ENCODE measurements at regions not wholly inside any gene's neighbourhood (a gene's known extent, or its start where the extent isn't known, plus 50 kb on each side); places are given as distances from the start of the nearest gene placed in this dataset.

- DNase-seq: no peak
Measured at GRCh38 chr12:59196989-59197388, 276.7 kb upstream of the LRIG3 start.

DNA sequence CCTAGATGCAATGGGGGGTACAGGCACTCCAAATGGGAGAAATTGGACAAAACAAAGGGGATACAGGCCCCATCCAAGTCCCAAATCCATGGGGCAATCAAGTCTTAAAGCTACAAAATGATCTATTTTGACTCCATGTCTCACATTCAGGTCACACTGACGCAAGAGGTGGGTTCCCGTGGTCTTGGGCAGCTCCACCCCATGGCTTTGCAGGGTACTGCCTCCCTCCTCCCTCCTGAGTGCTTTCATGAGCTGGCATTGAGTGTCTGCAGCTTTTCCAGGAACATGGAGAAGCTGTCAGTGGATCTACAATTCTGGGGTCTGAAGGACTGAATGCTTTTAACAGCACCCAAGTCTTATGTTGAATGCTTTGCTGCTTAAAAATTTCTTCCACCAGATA is 274.5 kb upstream of the LRIG3 start:
- no peak for DNase-seq

GRCh38 chr12:59193476-59194050 is 273.3 kb upstream of the LRIG3 start:
- no peak for DNase-seq

DNA sequence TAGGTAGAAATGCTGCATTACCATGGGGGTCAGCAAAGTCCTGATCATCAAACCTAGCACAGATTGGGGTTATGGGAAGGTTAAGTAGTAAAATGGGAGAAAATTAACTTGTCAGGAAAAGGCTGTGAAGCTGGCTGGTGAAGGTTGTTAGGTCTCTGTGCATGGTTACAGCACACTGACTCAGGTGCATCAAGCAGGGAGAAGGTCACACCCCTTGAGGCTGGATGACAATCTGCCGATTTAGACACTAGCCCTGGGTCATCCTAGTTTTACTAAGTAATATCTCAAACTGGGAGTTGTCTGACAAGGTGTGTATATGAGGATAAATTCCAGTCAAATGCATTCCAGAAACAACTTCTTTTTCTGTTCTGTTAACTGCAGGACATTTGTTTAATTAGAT is 271.1 kb upstream of the LRIG3 start:
- DNase-seq: no peak

- no peak for DNase-seq
Measured at GRCh38 chr12:59186451-59186850, 266.1 kb upstream of the LRIG3 start.

DNA sequence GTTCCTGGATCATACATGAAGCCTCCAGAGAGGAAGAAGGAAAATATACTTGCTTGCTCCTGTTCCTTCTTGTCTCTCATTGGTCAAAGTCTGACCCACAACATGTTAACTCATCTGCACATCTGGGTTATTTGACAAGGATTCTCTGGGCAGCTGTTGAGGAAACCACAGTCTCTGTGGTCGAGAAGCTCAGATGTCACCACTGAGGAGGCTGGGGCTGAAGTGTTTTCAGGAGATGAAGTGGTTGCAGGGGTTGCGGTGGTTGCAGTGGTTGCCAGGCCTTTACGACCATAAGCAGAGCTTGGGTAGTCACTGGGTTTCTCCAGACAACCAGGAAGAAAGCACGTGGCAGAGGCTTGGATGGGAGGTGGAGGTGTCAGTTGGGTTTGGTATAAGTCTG is 265.0 kb upstream of the LRIG3 start:
- DNase-seq: no peak

DNA sequence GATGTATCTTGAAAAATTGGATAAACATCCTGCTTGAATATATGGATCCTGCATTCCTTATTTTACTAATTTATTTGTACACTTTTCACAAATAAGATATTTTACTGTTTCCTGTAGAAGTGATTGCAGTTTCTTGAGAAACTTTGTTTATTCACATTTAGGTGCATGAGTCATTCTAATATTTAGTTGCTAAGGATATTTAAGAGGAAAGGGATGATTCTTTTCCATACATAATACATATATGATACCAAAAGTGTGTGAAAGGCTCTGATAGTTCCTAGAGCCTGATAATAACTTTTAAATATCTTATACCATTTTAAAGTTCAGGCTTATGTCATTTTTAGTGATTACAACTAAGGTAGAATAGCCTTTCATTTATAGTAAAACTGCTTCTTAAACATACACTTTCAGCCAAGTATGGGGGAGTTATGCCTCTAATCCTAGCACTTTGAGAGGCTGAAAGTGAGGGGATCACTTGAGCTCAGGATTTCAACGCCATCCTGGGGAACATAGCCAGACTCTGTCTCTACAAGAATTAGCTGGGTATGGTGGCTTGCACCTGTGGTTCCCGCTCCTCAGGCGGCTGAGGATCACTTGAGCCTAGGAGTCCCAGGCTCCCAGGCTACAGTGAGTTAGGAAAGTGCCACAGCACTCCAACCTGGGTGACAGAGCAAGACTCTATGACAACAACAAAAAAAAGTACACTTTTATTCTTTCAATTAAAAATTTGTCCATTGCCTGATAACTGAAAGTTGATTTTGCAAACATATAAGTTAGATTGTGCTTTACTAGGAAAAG is 262.6 kb upstream of the LRIG3 start:
- no peak for DNase-seq

- DNase-seq: no peak
Measured at GRCh38 chr12:59182191-59182590, 261.9 kb upstream of the LRIG3 start.

DNA sequence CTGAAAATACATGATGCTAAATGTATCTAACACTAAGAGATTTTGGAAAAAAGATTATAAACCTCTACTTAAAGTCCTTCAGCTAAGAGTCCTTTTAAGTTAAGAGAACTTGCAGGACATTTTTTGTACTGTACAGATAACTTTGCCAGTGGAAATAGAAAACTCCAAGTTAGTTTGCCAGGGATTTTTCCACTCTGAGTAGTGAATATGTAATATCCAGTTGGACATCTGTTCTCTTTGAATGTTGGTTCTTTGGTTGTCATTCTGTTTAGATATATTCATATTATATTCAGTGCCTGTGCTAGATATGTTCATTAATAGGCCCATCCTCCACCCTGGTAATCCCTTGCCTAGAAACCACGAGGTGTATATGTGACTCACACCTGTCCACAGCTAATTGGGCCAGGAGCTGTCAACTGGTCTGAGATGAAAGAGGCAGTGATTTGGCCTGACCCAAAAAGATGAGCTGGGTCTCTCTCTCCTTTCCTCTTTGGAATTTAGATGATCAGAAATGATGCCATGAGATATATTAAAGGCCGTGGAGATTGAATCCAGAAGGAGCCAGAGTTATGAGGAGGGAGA is 261.0 kb upstream of the LRIG3 start:
- DNase-seq: no peak

GRCh38 chr12:59179231-59179630 is 258.9 kb upstream of the LRIG3 start:
- DNase-seq: no peak

DNA sequence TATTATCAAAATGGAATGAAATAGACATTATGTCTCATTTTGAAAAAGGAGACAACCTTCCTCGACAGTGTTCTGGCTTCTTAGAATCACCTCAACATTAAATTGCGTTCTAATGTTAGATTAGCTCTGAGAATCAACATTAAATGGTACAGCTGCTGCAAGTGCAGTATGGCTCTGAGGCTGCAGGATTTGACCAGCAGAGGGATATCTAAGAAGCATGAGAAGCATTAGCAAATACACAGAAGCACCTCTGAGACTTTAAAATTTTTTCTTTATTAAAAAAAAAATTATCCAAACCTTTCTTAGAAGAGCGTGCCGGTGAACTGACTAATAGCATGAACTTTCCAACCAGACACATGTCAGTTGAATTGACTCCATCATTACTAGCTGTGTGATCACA is 253.4 kb upstream of the LRIG3 start:
- DNase-seq: no peak

GRCh38 chr12:59168647-59169046 is 248.3 kb upstream of the LRIG3 start:
- DNase-seq: peak; percentile 5

DNA sequence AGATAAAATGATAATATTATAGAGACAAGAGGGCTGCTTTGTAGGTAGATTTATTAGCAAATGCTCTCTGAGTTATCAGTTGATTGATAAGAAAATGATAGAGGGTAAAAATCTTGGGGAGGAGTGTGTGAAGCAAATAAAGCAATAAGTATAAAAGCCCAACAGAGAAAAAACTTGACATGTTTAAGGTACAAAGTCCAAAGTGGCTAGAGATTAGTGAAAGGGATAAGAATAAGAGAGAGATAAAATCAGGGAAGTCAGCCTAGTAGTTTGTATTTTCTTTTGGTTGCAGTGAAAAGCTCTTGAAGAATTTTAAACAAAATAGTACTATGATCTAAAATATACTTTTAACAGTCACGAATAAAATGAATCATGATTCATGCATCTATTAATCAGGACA is 246.2 kb upstream of the LRIG3 start:
- no peak for DNase-seq

GRCh38 chr12:59164991-59165718 is 244.9 kb upstream of the LRIG3 start:
- DNase-seq: peak; percentile 26

DNA sequence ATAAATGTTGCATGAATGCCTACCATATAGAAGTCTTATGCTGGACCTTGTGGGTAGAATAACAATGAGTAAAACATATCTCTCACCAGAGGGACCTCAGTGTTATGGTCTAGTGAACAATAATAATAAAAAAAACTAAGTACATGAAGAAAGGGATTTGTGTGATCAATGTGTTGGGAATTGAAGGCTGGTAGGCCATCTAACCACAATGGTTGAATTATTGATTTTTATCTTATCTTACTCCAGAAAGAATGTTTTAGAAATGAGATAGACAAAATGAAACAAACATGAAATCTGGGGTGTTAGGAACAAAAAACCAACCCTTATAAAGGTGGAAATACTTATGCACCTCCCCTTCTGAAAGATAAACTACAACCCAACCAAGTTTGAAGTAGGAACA is 243.9 kb upstream of the LRIG3 start:
- no peak for DNase-seq

- DNase-seq: no peak
Measured at GRCh38 chr12:59158681-59159080, 238.4 kb upstream of the LRIG3 start.

GRCh38 chr12:59158066-59158465 is 237.8 kb upstream of the LRIG3 start:
- no peak for DNase-seq

- DNase-seq: no peak
Measured at GRCh38 chr12:59155448-59155847, 235.1 kb upstream of the LRIG3 start.

DNA sequence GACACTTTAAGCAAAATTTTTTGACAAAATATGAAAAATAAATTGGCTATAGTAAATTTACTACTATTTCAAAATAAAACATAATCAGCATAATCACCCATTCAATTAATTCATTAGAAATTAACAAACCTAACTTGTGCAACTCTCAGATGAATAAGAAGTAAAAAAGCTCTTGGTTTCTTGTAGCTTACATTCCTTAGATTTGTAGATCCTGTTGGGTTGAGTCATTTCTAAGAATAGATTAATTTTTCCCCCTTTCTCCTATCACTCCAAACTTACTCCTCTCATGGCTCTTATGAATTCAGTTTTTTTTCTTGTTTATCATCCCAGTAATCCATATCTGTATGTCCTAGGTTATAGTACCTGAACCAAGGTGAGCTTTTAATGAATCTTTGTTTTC is 230.9 kb upstream of the LRIG3 start:
- DNase-seq: no peak

DNA sequence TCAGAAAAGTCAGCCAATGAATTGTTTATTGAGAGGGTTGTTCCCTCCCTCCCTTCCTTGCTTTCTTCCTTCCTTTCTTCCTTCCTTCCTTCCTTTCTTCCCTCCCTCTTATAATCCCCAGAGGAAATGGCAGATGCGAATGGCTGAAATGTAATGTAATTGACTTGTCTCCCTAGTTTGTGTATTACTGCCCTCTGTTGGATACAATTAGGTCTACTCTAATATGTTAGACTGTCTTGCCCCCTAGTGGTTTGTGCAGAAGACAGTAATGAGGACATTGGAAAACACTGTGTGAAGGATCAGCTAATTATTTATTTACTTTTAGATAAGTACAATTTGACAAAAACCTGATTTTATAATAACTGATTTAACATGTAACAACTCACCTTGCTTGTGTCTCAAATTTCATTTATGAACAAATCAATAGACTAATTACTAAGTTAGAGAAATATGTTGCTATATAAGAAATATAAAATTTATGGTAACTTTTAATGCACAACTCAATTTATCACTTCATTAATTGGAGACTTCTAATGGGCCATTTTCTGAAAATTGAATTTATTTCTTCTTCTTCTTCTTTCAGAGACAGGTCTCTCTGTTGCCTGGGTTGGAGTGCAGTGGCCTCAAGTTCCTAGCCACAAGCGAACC is 229.8 kb upstream of the LRIG3 start:
- peak; percentile 80 for DNase-seq

GRCh38 chr12:59147791-59148190 is 227.5 kb upstream of the LRIG3 start:
- DNase-seq: no peak

DNA sequence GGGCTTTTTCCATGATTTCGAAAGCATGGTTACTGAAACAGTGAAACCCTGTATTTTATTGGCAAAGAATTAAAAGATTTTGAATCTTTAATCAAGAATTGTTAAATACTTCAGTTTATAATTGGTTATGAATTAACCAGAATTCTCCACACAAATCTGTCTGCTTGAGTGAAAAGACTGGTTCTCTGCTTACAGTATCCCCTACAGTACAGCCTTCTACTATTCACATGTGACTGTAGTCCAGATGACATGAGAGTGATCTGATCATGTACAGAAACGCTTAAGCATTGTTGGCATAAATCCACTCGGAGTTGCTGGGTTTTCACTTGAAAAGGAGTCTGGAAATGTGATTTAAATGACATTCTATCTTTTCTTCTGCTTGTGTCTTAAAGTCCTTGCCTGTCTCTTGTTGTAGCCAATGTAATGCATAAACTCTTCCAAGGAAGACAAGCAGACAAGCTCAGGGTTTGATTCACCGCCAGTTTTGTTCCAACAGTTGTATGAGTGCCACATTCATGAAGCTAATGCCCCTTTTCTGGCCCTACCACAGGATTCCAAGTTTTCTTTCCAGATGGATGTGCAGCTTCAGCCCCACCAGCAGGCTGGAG is 222.0 kb upstream of the LRIG3 start:
- DNase-seq: no peak

GRCh38 chr12:59134750-59135149 is 214.4 kb upstream of the LRIG3 start:
- no peak for DNase-seq
